Spleen (tissue), 11 donors: ENCODE measurements at regions not wholly inside any gene's neighbourhood (a gene's known extent, or its start where the extent isn't known, plus 50 kb on each side); places are given as distances from the start of the nearest gene placed in this dataset.

Source experiments
- DNase-seq: peaks from one replicate; pipeline ENCODE4 v3.0.0-alpha.2; 2020
- H3K27ac ChIP-seq, 8 donors: fragments of 200-600 bp; sonication (generic) in 7 of 8; 1 replicate in 4 of 8; 2 replicates in 4 of 8; pipeline versions ENCODE4 v1.5.0 to v1.8.0; 2016 to 2021; ENCODE audit warnings: inconsistent platforms in 4 of 8, mild to moderate bottlenecking in 4 of 8, moderate library complexity in 1 of 8
- H3K27me3 ChIP-seq, 7 donors: fragments of 200-600 bp; sonication (generic) in 6 of 7; replicated peaks in 1 of 7; 1 replicate in 4 of 7; 2 replicates in 3 of 7; pipeline versions ENCODE4 v1.5.0 to v1.8.0; 2016 to 2021; ENCODE audit warnings: inconsistent platforms in 3 of 7, mild to moderate bottlenecking in 1 of 7
- H3K36me3 ChIP-seq, 6 donors: fragments of 200-600 bp; sonication (generic) in 5 of 6; 1 replicate in 4 of 6; 2 replicates in 2 of 6; pipeline versions ENCODE4 v1.5.0 to v1.8.0; 2016 to 2021; ENCODE audit warnings: inconsistent platforms in 2 of 6
- H3K4me1 ChIP-seq, 6 donors: fragments of 200-600 bp; sonication (generic) in 5 of 6; 1 replicate in 3 of 6; 2 replicates in 3 of 6; pipeline versions ENCODE4 v1.5.0 to v1.8.0; 2016 to 2021; ENCODE audit warnings: inconsistent platforms in 3 of 6
- H3K4me3 ChIP-seq, 8 donors: fragments of 200-600 bp; sonication (generic) in 7 of 8; 1 replicate in 4 of 8; 2 replicates in 4 of 8; pipeline versions ENCODE4 v1.5.0 to v1.8.0; 2016 to 2021; ENCODE audit warnings: inconsistent platforms in 4 of 8, mild to moderate bottlenecking in 4 of 8, moderate library complexity in 2 of 8
- H3K9me3 ChIP-seq, 8 donors: fragments of 200-600 bp; sonication (generic) in 7 of 8; 1 replicate in 4 of 8; 2 replicates in 4 of 8; pipeline versions ENCODE4 v1.5.0 to v1.8.0; 2016 to 2021; ENCODE audit warnings: inconsistent platforms in 4 of 8
- CTCF ChIP-seq, 11 experiments: fragments of 200-600 bp in 7 of 11; fragments of 450-650 bp in 4 of 11; sonication (generic) in 4 of 11; IDR thresholded peaks in 8 of 11; conservative IDR thresholded peaks in 3 of 11; 1 replicate in 7 of 11; 2 replicates in 4 of 11; pipeline versions ENCODE4 v1.4.0 to v1.8.0; 2016 to 2021; ENCODE audit warnings: antibody characterized with exemption in 11 of 11, inconsistent platforms in 4 of 11, mild to moderate bottlenecking in 1 of 11
- POLR2A ChIP-seq, 3 donors: fragments of 450-650 bp; IDR thresholded peaks; one replicate each; pipeline ENCODE4 v1.5.1; 2017; ENCODE audit warnings: antibody characterized with exemption in 3 of 3, mild to moderate bottlenecking in 1 of 3
- POLR2AphosphoS5 ChIP-seq, 3 donors: sonication (generic); formaldehyde crosslinking; IDR thresholded peaks; one replicate each; pipeline ENCODE4 v1.5.1; 2017; ENCODE audit warnings: antibody characterized with exemption in 3 of 3
- WGBS, 5 donors: extraction: QIAGEN DNeasy Blood & Tissue Kit in 3 of 5; methylation state at CpG; one replicate each; pipeline versions ENCODE4 v1.1.5 to v1.1.7; 2013 to 2018; 5-methylcytosine and 5-hydroxymethylcytosine counted together
- intact Hi-C: fragments of 100-400 bp; cut with DNase I; formaldehyde crosslinking; loops from one replicate; pipeline ENCODE4 v1.15.0; 2023; ENCODE audit warnings: low total_unique reads
- donor health status: healthy with polysubstance abuse.
- donor health status: DM: no; HTN: no; CAD: no; lungs with moderate emphysema.
- donor health status: DM: no; HTN: no; CAD: no.
- donor health status: Bipolar disorder and iron deficiency.
- donor health status: healthy.
- donor health status: DM: no; HTN: no; CAD: no.
- donor health status: DM: yes; HTN: yes; CAD: no.

DNA sequence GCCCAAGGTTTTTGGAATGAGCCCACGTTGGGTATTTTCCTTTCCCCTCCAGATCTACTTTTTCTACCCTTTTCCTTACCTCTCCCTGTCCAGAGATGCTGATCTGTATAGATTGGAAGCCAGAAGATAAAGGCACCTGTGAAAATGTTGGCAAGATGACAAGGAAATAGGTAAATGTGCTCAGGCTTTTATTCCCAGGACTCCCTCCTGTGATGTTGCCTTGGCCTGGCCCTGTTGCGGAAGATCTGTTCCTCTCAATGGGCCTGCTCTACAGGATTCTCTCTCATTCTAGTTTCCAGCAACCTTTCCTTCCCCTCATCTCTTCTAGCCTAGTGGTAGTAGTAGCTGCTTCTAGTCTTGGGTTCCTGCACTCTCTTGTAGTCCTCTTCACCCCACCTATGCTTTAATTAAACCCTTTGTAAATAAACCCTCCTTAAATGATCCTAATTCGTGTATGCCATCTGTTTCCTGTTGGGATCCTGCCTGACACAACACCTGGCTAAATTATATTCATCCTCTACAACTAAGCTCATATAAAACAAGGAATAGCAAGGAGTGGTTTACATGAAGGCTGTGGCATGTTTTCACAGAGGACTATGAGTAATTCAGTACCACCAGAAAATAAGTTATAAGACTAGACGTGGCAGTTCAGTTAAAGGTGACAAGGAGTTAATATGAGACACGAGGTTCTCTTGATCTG, 95.7 kb upstream of the MAOA start:
- no peak overlapping the region for H3K4me3 ChIP-seq
- DNase-seq = no peak
- no peaks in the 10 kb centered on the region for H3K36me3 ChIP-seq
- no peaks in the 10 kb centered on the region for H3K4me1 ChIP-seq
- no peaks in the 10 kb centered on the region for H3K9me3 ChIP-seq
- peak overlapping the region in 1 of 8 donors; percentile 37 for H3K27ac ChIP-seq
- intact Hi-C loops = loop anchor here (5.0 kb wide), 1 partner anchor 187 kb away; no protein-coding TSS in a partner anchor
- H3K27me3 ChIP-seq = peaks cover 0 to 11% (median 0%) of the 10 kb centered on the region in 7 donors
- TF ChIP-seq CTCF (IDR thresholded peaks at IDR 0.05 in 8 of 11, conservative IDR thresholded peaks at IDR 0.05 in 3 of 11) = no peak
- TF ChIP-seq POLR2A (IDR thresholded peaks at IDR 0.05) = no peak
- TF ChIP-seq POLR2AphosphoS5 (IDR thresholded peaks at IDR 0.05) = no peak
- 56 to 87% (median 77%) methylated on average over 5 of the region's 5 CpGs for whole genome bisulfite sequencing, 5 donors

- H3K4me1 ChIP-seq = no peaks in the 10 kb centered on the region
- no peaks in the 10 kb centered on the region for H3K9me3 ChIP-seq
- H3K27me3 ChIP-seq = peaks cover 0 to 6% (median 0%) of the 10 kb centered on the region in 7 donors
- TF ChIP-seq CTCF (IDR thresholded peaks at IDR 0.05 in 8 of 11, conservative IDR thresholded peaks at IDR 0.05 in 3 of 11) = no peak
- no peak for TF ChIP-seq POLR2AphosphoS5 (IDR thresholded peaks at IDR 0.05)
- peak overlapping the region in 2 of 8 donors; percentile 47 to 79 for H3K27ac ChIP-seq
- intact Hi-C loops = loop anchor here (5.0 kb wide), 1 partner anchor 185 kb away; no protein-coding TSS in a partner anchor
- no peak for DNase-seq
- WGBS, 5 donors = 43 to 80% (median 69%) methylated on average over 1 of the region's 1 CpG
- H3K4me3 ChIP-seq = no peak overlapping the region
- H3K36me3 ChIP-seq = no peaks in the 10 kb centered on the region
Observed at GRCh38 chrX:43562372-43562771, 93.7 kb upstream of the MAOA start.

GRCh38 chrX:43564953-43565352, 91.1 kb upstream of the MAOA start:
- no peaks in the 10 kb centered on the region for H3K4me1 ChIP-seq
- H3K27ac ChIP-seq = no peak overlapping the region
- intact Hi-C loops = loop anchor here (5.0 kb wide), 1 partner anchor 182 kb away; no protein-coding TSS in a partner anchor
- H3K4me3 ChIP-seq = no peak overlapping the region
- DNase-seq = no peak
- TF ChIP-seq CTCF (IDR thresholded peaks at IDR 0.05 in 8 of 11, conservative IDR thresholded peaks at IDR 0.05 in 3 of 11) (no peak), POLR2A (IDR thresholded peaks at IDR 0.05) (no peak), POLR2AphosphoS5 (IDR thresholded peaks at IDR 0.05) (no peak)
- no peaks in the 10 kb centered on the region for H3K36me3 ChIP-seq
- peaks cover 0 to 6% (median 0%) of the 10 kb centered on the region in 7 donors for H3K27me3 ChIP-seq
- H3K9me3 ChIP-seq = no peaks in the 10 kb centered on the region
- 85 to 100% (median 93%) methylated on average over 2 of the region's 2 CpGs for WGBS, 5 donors

- H3K36me3 ChIP-seq = no peaks in the 10 kb centered on the region
- peaks cover 0 to 5% (median 0%) of the 10 kb centered on the region in 7 donors for H3K27me3 ChIP-seq
- no peaks in the 10 kb centered on the region for H3K4me1 ChIP-seq
- DNase-seq = no peak
- H3K27ac ChIP-seq = no peak overlapping the region
- no peak for TF ChIP-seq POLR2AphosphoS5 (IDR thresholded peaks at IDR 0.05)
- TF ChIP-seq POLR2A (IDR thresholded peaks at IDR 0.05) = no peak
- no peak for TF ChIP-seq CTCF (IDR thresholded peaks at IDR 0.05 in 8 of 11, conservative IDR thresholded peaks at IDR 0.05 in 3 of 11)
- intact Hi-C loops = no loop called here
- H3K9me3 ChIP-seq = no peaks in the 10 kb centered on the region
- H3K4me3 ChIP-seq = no peak overlapping the region
Observed at GRCh38 chrX:43566170-43566569, 89.9 kb upstream of the MAOA start.
